ELF-1 (cell line): ENCODE measurements at regions not wholly inside any gene's neighbourhood (a gene's known extent, or its start where the extent isn't known, plus 50 kb on each side); places are given as distances from the start of the nearest gene placed in this dataset.
"Not testable (repeated sequence)": the region's sequence is repeated elsewhere in the genome, so short reads cannot be mapped to it uniquely, and the experiment has no call there.

Experiments
- DNase-seq: peaks from one replicate; pipeline ENCODE4 v3.0.0-alpha.2; 2016; ENCODE audit warnings: low read depth, low spot score

GRCh38 chr10:121132273-121132672 lies 281.1 kb downstream of the WDR11 start:
- DNase-seq = no peak

GRCh38 chr10:121133901-121134300 lies 282.7 kb downstream of the WDR11 start:
- DNase-seq = no peak

- no peak for DNase-seq
Observed at GRCh38 chr10:121134711-121135110, 283.5 kb downstream of the WDR11 start.

GRCh38 chr10:121135512-121135911 lies 284.4 kb downstream of the WDR11 start:
- no peak for DNase-seq

- DNase-seq = no peak
Observed at GRCh38 chr10:121137533-121137932, 286.4 kb downstream of the WDR11 start.

GRCh38 chr10:121138112-121138860 lies 287.1 kb downstream of the WDR11 start:
- DNase-seq = no peak

- no peak for DNase-seq
Observed at GRCh38 chr10:121138918-121139317, 287.8 kb downstream of the WDR11 start.

GRCh38 chr10:121145802-121146395 lies 294.7 kb downstream of the WDR11 start:
- not testable (repeated sequence) for DNase-seq

GRCh38 chr10:121148921-121149320 lies 297.8 kb downstream of the WDR11 start:
- DNase-seq = no peak

- DNase-seq = peak; percentile 24
Observed at GRCh38 chr10:121152033-121152432, 300.9 kb downstream of the WDR11 start.

- DNase-seq = no peak
Observed at GRCh38 chr10:121152935-121153334, 301.8 kb downstream of the WDR11 start.

GRCh38 chr10:121154310-121154709 lies 303.1 kb downstream of the WDR11 start:
- DNase-seq = no peak

- DNase-seq = no peak
Observed at GRCh38 chr10:121154846-121155245, 303.7 kb downstream of the WDR11 start.

- no peak for DNase-seq
Observed at GRCh38 chr10:121155742-121156474, 304.7 kb downstream of the WDR11 start.

- DNase-seq = no peak
Observed at GRCh38 chr10:121157998-121158397, 306.8 kb downstream of the WDR11 start.

- DNase-seq = no peak
Observed at GRCh38 chr10:121158988-121159579, 307.9 kb downstream of the WDR11 start.

GRCh38 chr10:121159670-121160069 lies 308.5 kb downstream of the WDR11 start:
- DNase-seq = no peak

- no peak for DNase-seq
Observed at GRCh38 chr10:121165276-121165675, 314.1 kb downstream of the WDR11 start.

- DNase-seq = no peak
Observed at GRCh38 chr10:121167534-121168243, 316.5 kb downstream of the WDR11 start.

GRCh38 chr10:121168545-121169216 lies 317.5 kb downstream of the WDR11 start:
- peak; percentile 23 for DNase-seq

GRCh38 chr10:121169406-121169805 lies 318.2 kb downstream of the WDR11 start:
- DNase-seq = no peak
